CD4-positive, alpha-beta T cell treated with Interleukin-21 for 1 hour (primary cell): ENCODE measurements at regions not wholly inside any gene's neighbourhood (a gene's known extent, or its start where the extent isn't known, plus 50 kb on each side); places are given as distances from the start of the nearest gene placed in this dataset.

Experiments used
- DNase-seq: peaks from one replicate; pipeline ENCODE4 v3.0.0-alpha.2; 2020

DNA sequence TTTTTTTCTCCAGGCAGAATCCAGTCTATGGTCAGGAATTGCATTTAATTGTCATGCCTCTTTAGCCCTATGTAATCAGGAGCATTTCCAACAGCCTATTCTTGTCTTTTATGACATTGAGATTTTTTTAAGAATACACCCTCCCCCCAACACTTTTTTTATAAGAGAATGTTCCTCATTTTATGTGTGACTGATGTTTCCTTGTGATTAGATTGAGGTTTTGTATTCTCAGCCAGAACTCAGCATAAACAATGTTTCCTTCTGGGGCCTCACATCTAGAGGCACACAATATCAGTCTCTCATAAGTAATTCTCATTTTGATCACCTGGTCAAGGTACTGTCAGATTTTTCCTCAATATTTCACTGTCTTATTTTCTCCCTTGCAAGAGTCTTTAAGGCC, 193.4 kb upstream of the PDE1C start:
- no peak for DNase-seq

DNA sequence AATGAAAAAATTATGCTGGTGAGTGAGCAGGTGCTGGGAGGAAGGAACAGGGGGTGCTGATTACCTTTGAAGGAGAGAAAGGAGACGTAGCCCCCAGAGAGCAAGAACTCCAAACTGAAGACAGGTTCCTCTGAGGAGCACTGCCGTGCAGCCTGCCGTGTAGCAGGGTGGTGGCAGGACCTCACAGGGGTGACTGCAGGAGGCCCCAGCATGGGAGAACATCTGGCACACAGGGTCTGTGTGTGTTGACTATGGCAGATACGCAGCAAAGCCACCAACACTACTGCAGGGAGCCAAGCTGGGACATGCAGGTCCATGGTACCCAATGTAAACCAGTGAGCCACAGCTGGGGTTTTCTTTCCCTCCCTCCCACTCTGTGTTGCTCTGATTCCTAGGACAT, 192.1 kb upstream of the PDE1C start:
- DNase-seq, result no peak

DNA sequence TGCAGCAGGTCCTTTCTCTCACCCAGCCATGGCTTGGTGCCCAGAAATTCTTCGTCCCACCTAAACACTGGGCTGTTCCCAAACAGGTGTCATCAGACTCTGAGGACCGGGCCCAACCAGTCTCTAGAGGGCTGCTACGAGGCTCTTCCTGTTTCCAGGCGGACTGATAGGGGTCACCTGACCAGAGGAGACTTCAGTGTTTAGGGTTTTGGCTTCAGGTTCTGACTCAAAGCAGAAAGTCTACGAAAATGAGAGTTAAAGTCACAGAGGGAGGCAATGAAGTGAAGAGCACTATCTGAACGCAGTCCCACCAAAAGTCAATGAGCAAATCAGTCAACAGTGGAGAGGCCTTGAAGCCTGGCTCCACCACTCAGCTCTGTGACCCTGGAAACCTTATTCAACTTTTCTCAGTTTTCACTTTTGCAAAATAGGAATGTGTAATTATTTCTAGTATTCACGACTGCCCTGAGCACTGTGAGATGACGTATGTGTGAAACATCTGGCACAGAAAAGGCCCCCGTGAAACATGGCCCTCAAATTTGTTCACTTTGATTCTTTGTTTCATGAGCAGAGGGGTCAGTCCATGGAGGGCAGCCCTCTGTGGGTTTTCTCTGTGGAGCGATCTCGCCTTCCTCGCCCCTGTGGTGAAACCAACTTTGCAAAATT, 189.9 kb upstream of the PDE1C start:
- DNase-seq, result no peak

DNA sequence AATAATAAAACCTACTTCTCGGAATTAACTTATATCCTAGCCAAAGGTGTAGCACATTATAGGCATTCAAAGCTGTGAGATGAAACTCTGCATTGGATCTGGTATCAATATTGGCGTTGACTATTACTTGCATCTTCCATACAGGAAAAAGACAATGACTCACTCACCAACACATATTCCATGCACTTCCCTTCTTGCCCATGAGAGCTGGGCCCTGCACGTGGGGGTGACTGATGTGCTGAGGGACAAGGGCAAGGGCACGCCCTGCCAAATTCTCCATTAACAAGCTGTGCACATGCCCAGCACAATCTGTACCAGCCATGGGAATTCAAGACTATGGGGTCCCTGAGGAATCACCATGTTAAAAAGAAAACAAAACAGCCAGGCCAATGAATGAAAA, 188.1 kb upstream of the PDE1C start:
- no peak for DNase-seq

DNA sequence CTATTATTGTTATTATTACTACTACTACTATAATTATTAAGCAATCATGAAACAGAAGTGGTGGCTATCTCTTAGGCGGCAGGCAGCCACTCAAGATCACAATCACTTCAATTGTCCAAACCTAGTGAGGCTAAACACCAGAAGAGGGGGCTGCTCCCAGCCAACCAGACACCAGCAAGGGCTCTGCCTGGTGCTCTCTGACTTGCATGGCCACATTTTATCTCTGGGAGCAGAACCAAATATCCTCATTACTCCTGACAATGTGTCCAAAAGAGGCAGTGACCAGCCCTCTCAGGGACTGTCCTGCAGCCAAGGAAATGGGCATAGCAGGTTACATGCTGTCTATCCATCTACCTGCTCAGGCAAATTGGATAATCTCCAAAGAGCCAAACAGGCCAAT, 187.4 kb upstream of the PDE1C start:
- DNase-seq, result no peak

DNA sequence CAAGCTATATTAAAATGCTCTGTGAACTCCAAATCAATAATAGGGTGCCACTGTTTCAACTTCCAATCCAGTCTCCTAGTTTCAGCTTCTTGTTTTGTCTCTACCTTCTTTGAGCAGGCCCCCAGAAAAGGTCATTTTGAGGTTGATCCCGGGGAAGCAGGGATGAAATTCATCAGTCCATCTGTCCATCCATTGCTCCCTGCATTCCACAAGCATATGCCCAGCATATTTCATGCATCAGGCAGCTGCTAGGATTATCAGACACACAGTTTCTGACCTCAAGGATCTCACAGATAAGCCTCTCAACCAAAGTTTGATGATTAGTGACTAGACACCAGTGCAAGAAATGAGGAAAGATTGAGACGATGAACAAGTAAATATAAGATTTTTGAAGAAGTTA, 186.6 kb upstream of the PDE1C start:
- no peak for DNase-seq

DNA sequence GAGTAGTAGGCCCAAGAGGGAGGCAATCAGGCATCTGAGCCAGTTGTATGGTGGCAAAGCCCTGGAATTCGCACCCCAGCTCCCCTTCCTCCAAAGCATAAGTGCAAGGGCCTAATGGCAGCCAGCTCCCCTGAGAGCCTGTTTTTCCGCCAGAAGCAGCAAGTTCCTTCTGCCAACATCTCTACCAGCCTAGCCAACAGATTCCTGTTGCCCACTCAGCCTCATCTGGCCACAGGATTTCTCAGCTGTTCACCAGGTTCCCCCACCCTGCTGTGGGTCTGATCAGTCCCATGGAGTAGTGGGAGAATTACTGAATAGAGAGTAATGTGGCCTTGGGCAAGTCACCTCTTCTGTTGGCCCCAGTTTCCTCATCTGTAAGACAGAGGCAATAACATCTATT, 186.2 kb upstream of the PDE1C start:
- DNase-seq, result no peak

DNA sequence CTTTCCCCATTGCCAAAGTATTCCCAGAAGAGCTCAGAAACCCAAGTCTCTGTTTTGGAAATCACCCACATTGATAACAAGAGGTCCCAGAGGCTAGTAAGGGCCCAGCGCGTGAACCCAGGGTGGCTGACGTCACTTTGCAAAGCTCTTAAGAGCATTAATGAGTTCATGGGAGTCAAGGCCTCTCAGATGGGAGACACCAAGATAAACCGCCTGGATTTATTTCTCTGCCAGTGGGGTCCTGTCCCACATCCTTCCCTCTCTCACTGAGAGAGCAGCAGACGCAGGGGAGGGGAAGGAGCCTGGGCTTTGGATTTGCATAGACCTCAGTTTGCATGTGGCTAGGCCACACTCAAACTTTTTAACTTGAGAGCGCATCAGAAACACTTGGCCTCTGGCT, 184.8 kb upstream of the PDE1C start:
- DNase-seq, result no peak

DNA sequence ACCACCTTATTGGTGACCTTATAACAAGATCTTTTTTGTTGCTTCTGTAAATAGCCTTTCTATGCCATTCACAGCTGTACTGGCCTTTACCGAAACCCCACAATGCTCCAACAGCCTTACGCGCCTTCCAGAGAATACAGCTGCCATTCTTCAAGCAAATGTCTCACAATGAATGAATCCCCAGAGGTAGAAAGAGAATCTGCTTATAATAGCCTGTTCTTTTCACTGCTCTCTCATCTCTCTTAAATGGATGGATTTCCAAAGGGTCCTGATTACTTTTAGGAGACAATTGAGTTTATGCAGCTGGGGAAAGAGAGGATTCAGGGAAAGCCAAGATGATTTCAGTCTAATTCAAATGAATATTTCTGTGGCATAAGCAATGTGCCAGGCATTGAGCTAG, 183.1 kb upstream of the PDE1C start:
- DNase-seq, result no peak

DNA sequence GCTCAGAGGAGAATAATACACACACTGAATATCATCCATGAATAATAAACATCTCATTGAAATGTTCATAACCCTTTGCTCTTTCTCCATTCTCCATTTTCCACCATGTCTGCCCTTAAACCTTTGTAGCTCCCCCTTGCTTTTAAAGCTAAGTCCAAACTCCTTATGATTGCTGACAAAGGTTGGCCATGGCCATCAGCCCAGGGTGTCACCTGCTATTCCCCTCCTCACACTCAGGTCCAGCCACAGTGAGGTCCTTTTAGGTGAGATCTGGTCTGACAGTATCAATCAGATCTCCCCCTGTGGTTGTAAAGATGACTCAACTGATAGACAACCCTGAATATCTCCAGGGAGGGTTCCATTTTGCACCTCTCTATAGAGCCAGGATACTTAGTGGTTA, 181.5 kb upstream of the PDE1C start:
- no peak for DNase-seq

DNA sequence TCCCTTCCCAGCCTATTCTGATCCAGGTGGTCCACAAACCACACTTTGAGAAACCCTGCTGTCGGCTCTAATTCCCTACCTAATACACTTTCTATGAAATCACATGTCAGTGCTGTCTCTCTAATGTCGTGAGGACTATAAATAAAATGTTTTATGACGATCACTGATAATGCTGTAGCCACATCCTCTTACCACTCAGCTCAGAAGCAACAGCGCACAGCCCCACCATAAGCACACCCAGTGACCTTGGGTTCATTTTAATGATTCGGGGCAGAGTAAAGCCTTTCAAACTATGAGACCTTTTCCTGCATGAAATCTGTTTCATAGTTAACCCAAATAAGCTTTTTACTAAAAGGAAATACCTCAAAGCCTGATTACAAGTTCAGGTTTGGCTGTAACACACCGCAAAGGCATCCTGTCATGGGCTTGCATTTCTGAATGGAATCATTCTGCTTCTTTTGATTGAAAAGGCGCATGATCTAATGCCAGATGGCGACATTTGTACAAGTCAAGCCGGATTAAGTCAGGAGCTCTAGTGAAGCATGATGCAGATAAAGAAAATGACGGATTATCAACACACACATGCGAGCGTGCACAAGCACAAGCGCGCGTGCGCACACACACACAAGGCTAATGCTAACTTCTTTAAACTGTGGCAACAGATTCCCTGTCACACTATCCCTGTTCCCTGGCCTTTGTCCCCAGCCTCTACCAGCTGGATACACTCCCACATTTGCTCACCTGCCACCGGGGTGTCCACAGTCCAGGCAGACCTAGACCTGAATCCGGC, 180.5 kb upstream of the PDE1C start:
- DNase-seq, result no peak

DNA sequence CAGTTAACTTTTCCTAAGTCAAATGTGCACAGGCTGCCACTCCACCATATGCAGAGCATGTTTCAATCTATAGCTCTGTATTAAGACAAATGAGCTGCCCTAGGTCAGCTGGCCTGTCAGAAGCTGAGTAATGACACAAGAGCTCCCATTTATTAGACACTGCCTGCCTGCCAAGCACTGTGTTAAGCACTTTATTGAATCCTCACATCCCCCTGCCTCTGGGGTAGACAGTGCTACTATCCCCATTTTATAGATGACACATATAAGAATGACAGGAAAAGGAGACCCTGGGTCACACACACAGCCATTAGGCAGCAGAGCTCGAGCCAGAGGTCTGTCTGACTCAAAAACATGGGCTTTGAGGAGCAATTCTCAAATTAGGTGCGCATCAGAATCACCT, 179.8 kb upstream of the PDE1C start:
- DNase-seq, result no peak

DNA sequence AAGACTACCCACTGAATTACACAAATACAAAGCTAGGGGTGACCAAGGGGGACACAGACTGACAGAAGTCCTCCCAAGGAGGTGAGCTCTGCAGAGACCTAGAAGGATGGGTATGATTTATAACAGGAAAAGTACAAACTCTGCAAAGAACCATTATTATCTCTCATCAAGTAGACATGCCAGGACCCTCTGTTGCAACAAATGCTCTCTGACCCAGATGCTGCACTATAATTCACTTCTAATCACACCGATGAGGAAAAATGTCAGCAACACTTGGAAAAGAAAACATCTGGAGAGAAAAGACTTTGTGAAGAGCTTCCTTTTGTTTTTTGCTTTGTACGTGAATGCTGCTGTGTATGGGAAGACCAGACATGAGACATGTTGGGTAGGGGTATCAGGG, 178.3 kb upstream of the PDE1C start:
- DNase-seq, result no peak

DNA sequence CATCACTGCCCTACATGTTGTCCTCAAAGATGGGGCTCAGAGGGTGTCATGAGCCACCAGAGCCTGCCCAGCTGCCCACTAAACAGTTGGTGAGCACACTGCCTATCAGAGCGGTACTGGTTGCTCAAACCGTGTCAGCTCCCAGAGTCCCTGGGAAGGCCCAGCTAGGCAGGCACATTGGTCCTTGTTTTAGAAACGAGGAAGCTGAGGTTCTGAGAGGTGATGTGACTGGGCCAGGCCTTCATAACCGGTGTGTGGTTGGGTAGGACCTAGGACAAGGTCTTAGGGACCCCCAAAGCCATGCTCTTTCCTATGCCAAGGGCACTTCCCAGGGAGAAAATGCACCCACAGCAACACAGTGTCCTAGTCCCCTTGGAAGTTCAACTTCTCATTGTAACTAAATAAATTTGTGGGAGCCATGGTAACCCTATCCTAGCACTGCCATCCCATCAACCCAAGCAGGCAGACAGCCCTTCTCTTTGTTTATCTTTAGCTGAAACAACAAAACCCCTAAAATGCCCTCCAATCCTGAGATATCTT, 174.7 kb upstream of the PDE1C start:
- no peak for DNase-seq

DNA sequence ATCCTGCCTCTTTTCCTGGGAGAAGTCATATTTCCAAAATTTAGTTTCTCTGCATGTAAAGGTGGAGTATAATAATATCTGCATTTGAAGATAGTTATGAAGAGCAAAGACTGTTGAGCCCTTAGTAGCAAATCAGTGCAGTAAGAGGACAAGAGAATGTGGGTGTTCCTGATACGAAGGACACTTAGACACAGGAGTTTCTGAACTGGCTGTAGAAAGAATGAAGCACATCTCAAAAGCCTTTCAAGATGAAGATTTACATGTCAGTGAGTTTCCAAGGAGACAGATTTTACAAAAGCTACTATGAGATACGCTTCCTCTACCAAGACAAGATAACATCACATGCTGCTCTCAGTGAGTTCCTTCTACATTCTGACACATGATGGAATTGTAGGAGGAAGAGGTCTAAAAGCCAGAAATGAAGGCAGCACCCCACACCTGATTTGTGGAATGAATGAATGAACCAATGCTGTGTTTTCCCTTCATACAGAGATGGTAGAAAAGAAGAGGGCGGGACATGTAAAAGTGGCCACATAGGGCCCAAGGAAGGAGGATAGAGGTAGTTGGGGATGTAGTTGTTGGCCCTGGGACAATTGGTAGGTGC, 173.6 kb upstream of the PDE1C start:
- no peak for DNase-seq

DNA sequence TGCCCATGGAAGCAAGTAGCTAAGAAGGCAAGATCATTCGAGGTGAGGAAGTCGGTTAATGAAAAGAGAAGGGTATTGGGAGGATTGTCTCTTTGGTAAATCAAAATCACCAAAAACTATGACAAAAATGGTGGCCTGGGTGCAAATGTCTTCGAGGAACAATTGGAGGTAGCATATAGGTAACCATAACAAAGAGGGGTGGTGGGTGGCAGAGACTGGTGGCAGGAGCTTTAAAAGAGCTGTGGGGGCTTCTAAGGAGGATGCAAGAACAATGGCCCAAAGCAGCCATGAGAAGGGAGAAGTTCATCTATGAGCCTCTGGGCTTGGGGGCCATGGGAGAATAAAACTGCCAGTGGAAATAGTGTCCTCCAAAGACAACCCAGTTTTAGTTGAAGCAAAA, 172.2 kb upstream of the PDE1C start:
- no peak for DNase-seq

DNA sequence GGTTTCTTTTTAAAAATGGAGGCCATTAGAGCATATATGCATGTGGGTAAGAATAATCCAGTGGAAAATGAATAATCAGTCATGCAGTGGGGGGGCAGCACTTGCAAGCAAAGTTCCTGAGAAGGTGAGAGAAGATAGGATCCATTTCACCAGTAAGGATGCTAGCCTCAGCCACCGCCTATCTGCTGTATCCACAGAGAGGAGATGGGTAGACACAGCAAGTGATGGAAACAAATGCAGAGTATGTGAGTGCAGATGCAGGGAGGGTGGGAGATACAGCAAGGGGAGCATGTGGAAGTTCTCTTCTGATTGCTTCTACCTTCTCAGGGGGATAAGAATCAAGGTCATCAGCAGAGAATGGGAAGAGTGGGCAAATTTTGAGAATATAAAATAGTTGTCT, 171.4 kb upstream of the PDE1C start:
- no peak for DNase-seq

DNA sequence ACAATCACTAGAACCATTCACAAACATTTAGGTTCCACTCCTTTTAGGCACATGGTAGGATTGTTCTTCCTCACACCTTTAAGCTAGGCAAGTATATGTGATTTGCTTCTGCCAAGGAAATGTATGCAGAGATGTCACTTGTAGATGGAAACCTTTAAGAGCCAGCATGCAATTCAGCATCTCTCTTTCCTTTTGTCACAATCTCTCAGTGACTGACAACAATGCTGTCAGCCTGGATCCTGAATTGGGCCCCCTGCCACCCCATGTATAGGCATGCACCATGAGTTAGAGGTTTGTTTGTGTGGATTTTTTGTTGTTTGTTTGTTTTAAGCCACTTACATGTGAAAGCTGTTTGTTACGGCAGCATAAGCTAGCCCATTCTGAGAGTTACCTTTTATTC, 169.6 kb upstream of the PDE1C start:
- DNase-seq, result no peak

DNA sequence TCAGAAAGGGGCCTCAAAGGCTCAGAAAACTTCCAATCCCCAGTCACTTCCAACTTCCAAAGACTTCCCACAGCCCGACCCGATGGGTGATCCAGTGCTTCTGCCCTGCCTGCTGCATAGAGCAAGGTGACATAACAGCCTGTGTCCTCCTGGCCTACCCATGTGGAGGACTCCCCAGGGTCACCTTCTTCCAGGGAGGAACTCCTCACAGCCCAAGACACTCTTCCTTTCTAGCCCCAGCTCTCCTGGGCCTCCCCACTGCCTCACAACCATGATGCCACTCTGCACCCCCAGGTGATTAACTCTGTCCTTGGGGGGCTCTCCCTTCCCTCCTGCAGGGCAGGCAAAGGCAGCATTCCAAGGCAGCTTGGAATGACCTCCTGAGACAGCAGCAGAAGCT, 158.4 kb upstream of the PDE1C start:
- no peak for DNase-seq

DNA sequence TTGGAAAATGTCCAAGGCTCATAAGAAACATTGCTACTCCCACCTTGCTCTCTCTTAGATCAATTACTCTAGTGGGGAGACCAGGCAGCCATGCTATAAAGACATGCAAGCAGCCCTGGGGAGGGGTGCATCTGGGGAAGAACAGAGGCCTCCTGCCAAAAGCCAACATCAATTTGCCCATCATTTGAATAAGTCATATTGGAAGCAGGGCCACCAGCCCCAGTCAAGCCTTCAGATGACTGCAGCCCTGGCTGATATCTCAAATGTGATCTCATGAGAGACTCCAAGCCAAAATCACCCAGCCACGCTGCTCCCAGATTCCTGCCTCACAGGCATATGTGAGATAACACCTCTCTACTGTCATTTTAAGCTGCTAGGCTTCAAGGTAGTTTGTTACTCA, 157.5 kb upstream of the PDE1C start:
- DNase-seq, result no peak

DNA sequence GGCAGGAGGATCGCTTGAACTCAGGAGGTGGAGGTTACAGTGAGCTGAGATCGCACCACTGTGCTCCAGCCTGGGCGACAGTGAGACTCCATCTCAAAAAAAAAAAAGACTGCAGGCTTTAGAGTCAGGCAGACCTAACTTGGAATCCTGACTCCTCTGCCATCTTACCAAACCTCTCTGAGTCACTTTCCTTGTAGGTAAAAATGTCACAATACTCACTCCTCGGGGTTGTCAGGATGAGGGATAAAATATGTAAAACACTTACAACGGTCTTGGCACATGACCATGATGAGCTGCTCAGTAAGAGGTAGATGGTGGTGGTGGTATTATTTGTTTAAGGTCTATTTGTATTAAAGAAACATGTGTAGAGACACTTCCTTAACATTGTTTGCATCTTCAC, 154.1 kb upstream of the PDE1C start:
- DNase-seq, result no peak

DNA sequence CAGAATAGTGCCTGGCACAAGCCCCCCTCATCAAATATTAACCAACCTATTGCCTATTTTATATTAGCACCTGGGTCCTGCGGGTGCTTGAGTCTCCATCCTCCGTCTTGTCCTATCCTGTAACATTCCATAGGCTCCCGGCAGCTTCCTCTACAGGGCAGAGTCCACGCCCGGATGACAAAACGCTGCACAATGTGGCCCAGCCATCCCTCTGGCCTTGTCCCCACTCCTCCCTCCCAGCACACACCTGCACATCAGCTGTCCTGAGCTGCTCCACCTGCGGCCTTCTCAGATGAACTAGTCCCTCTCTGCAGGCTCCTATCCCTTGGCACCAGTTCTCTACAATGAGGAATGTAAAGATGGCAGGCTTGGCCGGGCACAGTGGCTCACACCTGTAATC, 153.5 kb upstream of the PDE1C start:
- DNase-seq, result no peak

DNA sequence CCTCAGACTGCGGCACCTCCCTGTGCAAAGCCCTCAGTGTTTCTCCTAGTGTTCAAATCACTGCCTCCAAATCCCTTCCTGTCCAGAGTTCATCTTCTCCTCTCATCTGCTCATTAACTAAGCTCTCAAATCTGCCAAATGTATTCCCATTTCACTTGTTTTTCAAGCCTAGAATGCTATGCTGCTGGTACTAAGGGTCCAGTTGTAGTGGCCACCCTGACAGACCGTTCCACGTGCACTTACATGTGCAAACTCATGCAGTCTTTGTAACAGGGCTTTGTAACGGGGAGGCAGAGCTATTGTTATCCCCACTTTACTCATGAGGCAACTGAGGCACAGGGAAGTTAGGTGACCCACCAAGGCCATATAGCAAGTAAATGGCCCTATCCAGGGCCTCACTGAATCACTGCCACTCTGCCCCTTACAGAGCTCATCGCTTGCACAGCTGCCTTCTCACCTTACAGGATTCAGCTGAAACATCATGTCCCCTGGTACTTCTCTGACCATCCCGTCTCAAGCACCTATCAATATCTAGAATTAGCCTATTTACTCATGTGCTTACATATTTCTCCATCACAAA, 153.0 kb upstream of the PDE1C start:
- no peak for DNase-seq
